ENCODE measurements at regions not wholly inside any gene's neighbourhood (a gene's known extent, or its start where the extent isn't known, plus 50 kb on each side); places are given as distances from the start of the nearest gene placed in this dataset.

DNA sequence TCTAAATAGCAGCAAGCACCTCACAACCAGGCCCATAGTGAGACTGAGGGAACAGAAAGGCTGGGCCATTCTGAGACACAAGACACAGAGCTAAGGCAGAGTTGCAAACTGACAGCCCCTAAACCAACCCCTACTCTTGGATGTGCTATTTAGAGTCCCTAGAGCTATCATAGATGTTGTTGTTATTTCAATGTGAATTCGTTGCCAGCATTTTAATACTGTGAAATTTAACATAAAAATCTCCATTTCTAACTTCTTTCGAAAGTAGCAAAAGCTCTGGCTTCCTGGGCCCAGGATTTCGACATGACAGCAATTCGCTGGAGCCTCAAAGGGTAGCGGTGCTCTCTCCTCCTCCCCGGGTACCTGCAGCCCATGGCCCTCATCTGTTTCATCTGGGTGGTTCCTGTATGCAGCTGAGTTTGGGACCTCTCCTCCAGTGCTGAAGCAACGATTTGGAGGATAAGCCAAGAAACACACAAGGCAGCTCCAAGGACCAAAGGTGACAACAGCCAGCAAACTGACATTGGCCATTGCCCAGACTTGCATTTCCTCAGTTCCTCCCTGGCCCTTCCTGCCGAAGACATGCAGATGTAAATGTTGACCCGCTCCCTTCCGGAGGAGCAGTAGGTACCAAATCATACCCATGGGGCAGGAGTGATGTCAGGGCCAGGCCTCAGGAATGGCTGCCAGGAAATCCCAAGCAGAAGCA lies 254.4 kb upstream of the NCKAP5 start:
- BruUV-seq (replicated peaks): no TSS peak
- in situ Hi-C loops (cut with MboI) (no loop called here), intact Hi-C loops (cut with micrococcal nuclease) (no loop called here)
- H3K4me2 ChIP-seq (ENCODE audit: insufficient read depth, low read length): no peak overlapping the region
- no peak overlapping the region for H3K4me3 ChIP-seq
- no peak overlapping the region for H3K27ac ChIP-seq (ENCODE audit: extremely low read depth, low read depth, low read length)
- H4K20me1 ChIP-seq (replicated peaks; ENCODE audit: control insufficient read depth, insufficient read depth, low read length): no peaks in the 10 kb centered on the region
- H3K9ac ChIP-seq (ENCODE audit: insufficient read depth in 1 of 2, low read depth in 2 of 2, low read length in 2 of 2): no peak overlapping the region
- no peak overlapping the region for H2AFZ ChIP-seq (ENCODE audit: low read depth, low read length)
- no peak for DNase-seq (ENCODE audit: extremely low read depth in 1 of 4, low spot score in 3 of 4)
- ChIA-PET CTCF (ENCODE audit: low intra/inter-chr PET ratio) (no interaction called here), POLR2A (no interaction called here)
- no peaks in the 10 kb centered on the region for H3K9me3 ChIP-seq (replicated peaks; ENCODE audit: control insufficient read depth, insufficient read depth, low read depth, low read length)
- no peaks in the 10 kb centered on the region for H3K79me2 ChIP-seq (ENCODE audit: control insufficient read depth, insufficient read depth, low read length)
- TF ChIP-seq, protein P1, sequence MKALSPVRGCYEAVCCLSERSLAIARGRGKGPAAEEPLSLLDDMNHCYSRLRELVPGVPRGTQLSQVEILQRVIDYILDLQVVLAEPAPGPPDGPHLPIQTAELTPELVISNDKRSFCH (CRISPR knock-in tag; IDR thresholded peaks at IDR 0.05): no peak
- TF ChIP-seq, protein P1 (tag; IDR thresholded peaks at IDR 0.05): no peak
- TF ChIP-seq TBP (optimal IDR thresholded peaks at IDR 0.05; ENCODE audit: low read depth, low read length) (no peak), ETV6 (IDR thresholded peaks at IDR 0.05; ENCODE audit: borderline replicate concordance in 1 of 2, low read depth in 2 of 2, low read length in 1 of 2) (no peak), ETV6 (CRISPR knock-in tag; IDR thresholded peaks at IDR 0.05; ENCODE audit: borderline replicate concordance) (no peak), SMC3 (conservative IDR thresholded peaks at IDR 0.05; ENCODE audit: insufficient read depth, low read depth, low read length) (no peak), ZNF584 (CRISPR knock-in tag; IDR thresholded peaks at IDR 0.05; ENCODE audit: low read depth) (no peak), YBX1 (IDR thresholded peaks at IDR 0.05) (no peak), ZNF146 (CRISPR knock-in tag; IDR thresholded peaks at IDR 0.05; ENCODE audit: unreplicated experiment) (no peak)
- TF ChIP-seq, protein P2, sequence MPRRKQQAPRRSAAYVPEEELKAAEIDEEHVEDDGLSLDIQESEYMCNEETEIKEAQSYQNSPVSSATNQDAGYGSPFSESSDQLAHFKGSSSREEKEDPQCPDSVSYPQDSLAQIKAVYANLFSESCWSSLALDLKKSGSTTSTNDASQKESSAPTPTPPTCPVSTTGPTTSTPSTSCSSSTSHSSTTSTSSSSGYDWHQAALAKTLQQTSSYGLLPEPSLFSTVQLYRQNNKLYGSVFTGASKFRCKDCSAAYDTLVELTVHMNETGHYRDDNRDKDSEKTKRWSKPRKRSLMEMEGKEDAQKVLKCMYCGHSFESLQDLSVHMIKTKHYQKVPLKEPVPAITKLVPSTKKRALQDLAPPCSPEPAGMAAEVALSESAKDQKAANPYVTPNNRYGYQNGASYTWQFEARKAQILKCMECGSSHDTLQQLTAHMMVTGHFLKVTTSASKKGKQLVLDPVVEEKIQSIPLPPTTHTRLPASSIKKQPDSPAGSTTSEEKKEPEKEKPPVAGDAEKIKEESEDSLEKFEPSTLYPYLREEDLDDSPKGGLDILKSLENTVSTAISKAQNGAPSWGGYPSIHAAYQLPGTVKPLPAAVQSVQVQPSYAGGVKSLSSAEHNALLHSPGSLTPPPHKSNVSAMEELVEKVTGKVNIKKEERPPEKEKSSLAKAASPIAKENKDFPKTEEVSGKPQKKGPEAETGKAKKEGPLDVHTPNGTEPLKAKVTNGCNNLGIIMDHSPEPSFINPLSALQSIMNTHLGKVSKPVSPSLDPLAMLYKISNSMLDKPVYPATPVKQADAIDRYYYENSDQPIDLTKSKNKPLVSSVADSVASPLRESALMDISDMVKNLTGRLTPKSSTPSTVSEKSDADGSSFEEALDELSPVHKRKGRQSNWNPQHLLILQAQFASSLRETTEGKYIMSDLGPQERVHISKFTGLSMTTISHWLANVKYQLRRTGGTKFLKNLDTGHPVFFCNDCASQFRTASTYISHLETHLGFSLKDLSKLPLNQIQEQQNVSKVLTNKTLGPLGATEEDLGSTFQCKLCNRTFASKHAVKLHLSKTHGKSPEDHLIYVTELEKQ (CRISPR knock-in tag; IDR thresholded peaks at IDR 0.05): no peak
- TF ChIP-seq, protein P3, sequence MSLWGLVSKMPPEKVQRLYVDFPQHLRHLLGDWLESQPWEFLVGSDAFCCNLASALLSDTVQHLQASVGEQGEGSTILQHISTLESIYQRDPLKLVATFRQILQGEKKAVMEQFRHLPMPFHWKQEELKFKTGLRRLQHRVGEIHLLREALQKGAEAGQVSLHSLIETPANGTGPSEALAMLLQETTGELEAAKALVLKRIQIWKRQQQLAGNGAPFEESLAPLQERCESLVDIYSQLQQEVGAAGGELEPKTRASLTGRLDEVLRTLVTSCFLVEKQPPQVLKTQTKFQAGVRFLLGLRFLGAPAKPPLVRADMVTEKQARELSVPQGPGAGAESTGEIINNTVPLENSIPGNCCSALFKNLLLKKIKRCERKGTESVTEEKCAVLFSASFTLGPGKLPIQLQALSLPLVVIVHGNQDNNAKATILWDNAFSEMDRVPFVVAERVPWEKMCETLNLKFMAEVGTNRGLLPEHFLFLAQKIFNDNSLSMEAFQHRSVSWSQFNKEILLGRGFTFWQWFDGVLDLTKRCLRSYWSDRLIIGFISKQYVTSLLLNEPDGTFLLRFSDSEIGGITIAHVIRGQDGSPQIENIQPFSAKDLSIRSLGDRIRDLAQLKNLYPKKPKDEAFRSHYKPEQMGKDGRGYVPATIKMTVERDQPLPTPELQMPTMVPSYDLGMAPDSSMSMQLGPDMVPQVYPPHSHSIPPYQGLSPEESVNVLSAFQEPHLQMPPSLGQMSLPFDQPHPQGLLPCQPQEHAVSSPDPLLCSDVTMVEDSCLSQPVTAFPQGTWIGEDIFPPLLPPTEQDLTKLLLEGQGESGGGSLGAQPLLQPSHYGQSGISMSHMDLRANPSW (CRISPR knock-in tag; IDR thresholded peaks at IDR 0.05): no peak
- TF ChIP-seq, protein P4, sequence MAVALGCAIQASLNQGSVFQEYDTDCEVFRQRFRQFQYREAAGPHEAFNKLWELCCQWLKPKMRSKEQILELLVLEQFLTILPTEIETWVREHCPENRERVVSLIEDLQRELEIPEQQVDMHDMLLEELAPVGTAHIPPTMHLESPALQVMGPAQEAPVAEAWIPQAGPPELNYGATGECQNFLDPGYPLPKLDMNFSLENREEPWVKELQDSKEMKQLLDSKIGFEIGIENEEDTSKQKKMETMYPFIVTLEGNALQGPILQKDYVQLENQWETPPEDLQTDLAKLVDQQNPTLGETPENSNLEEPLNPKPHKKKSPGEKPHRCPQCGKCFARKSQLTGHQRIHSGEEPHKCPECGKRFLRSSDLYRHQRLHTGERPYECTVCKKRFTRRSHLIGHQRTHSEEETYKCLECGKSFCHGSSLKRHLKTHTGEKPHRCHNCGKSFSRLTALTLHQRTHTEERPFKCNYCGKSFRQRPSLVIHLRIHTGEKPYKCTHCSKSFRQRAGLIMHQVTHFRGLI (CRISPR knock-in tag; IDR thresholded peaks at IDR 0.05): no peak
- FAIRE-seq: no peak
- WGBS (ENCODE audit: insufficient coverage, low coverage, missing lambda C conversion rate): 0% methylated on average over 10 of the region's 10 CpGs
- H3K9me1 ChIP-seq (ENCODE audit: control insufficient read depth, insufficient read depth, low read length): no peaks in the 10 kb centered on the region
- H3K27me3 ChIP-seq (ENCODE audit: control insufficient read depth in 2 of 2, insufficient read depth in 2 of 2, low read length in 2 of 2): no peaks in the 10 kb centered on the region
- no peaks in the 10 kb centered on the region for H3K36me3 ChIP-seq (ENCODE audit: control insufficient read depth, insufficient read depth, low read length)
- H3K4me1 ChIP-seq (replicated peaks in 1 of 2; ENCODE audit: control insufficient read depth in 2 of 2, insufficient read depth in 2 of 2, low read length in 2 of 2): no peaks in the 10 kb centered on the region
- no peak for ATAC-seq
